K562 (cell line): ENCODE measurements at regions not wholly inside any gene's neighbourhood (a gene's known extent, or its start where the extent isn't known, plus 50 kb on each side); places are given as distances from the start of the nearest gene placed in this dataset.

Source experiments
- ATAC-seq: fragments of 200-7000 bp; cut with Tn5 transposase; 3 replicates; pipeline ENCODE4 v1.9.1; 2020; ENCODE audit warnings: moderate library complexity
- BruUV-seq: library from RNA; stranded (reverse); fragments of 400-500 nt; replicated peaks from 2 replicates; lab custom pipeline; 2021; lab: Mats Ljungman, UMichigan
- CTCF ChIA-PET: fragments of 300-600 bp; formaldehyde crosslinking; extraction: SDS; loops from one replicate; lab custom pipeline; 2021; ENCODE audit warnings: low intra/inter-chr PET ratio; lab: Yijun Ruan, JAX
- POLR2A ChIA-PET: fragments of 300-600, 350-650 bp; sonication (Branson Sonifier 250); formaldehyde crosslinking; extraction: SDS; loops from one replicate; lab custom pipeline; 2021; ENCODE audit warnings: antibody characterized with exemption, inconsistent platforms; lab: Yijun Ruan, JAX
- DNase-seq, 4 experiments: peaks; one replicate each; pipeline versions ENCODE4 v3.0.0 to v3.0.0-alpha.2; 2011 to 2018; ENCODE audit warnings: low spot score in 3 of 4, mixed read lengths in 3 of 4; ENCODE audit errors: extremely low read depth in 1 of 4
- FAIRE-seq: peaks from 2 replicates; lab custom pipeline; 2011; peaks lifted over from hg19 to GRCh38; lab: Jason Lieb, UNC
- H2AFZ ChIP-seq: 2 replicates; pipeline ENCODE4 v1.6.0; 2011; ENCODE audit warnings: low read depth, low read length, control low read depth, inconsistent platforms
- H3K27ac ChIP-seq: fragments of 200-600 bp; 3 replicates; pipeline ENCODE4 v1.8.0; 2011; ENCODE audit warnings: low read depth, mild to moderate bottlenecking, control low read depth, inconsistent platforms, low read length, moderate library complexity, mixed read lengths; ENCODE audit errors: extremely low read depth
- H3K27me3 ChIP-seq, 2 experiments: fragments of 300-600 bp in 1 of 2; 2 replicates in 1 of 2; 3 replicates in 1 of 2; pipeline versions ENCODE4 v1.6.0 to v1.8.0; 2011; ENCODE audit warnings: inconsistent platforms in 2 of 2, low read length in 2 of 2, mild to moderate bottlenecking in 1 of 2, mixed read lengths in 1 of 2, moderate library complexity in 1 of 2; ENCODE audit not compliant: control insufficient read depth in 2 of 2, insufficient read depth in 2 of 2
- H3K36me3 ChIP-seq: fragments of 300-600 bp; 3 replicates; pipeline ENCODE4 v1.8.0; 2011; ENCODE audit warnings: mild to moderate bottlenecking, low read length, inconsistent platforms; ENCODE audit not compliant: control insufficient read depth, insufficient read depth
- H3K4me1 ChIP-seq, 2 experiments: fragments of 200-600 bp in 1 of 2; replicated peaks in 1 of 2; 2 replicates in 1 of 2; 3 replicates in 1 of 2; pipeline versions ENCODE4 v1.5.1 to v1.8.0; 2011; ENCODE audit warnings: inconsistent platforms in 2 of 2, low read length in 2 of 2, mild to moderate bottlenecking in 1 of 2, mixed read lengths in 1 of 2, moderate library complexity in 1 of 2; ENCODE audit not compliant: control insufficient read depth in 2 of 2, insufficient read depth in 2 of 2
- H3K4me2 ChIP-seq: 2 replicates; pipeline ENCODE4 v1.6.1; 2011; ENCODE audit warnings: low read length, control low read depth, inconsistent platforms, mixed read lengths; ENCODE audit not compliant: insufficient read depth
- H3K4me3 ChIP-seq: fragments of 200-600 bp; sonication (generic), shearing (Covaris generic); 2 replicates; pipeline ENCODE4 v1.5.1; 2016; ENCODE audit warnings: control low read depth, inconsistent platforms
- H3K79me2 ChIP-seq: fragments of 200-600 bp; 3 replicates; pipeline ENCODE4 v1.8.0; 2011; ENCODE audit warnings: low read length, inconsistent platforms; ENCODE audit not compliant: control insufficient read depth, insufficient read depth
- H3K9ac ChIP-seq, 2 experiments: 2 replicates each; pipeline versions ENCODE4 v1.6.0 to v1.6.1; 2011; ENCODE audit warnings: low read depth in 2 of 2, low read length in 2 of 2, control low read depth in 1 of 2, inconsistent platforms in 1 of 2, mild to moderate bottlenecking in 1 of 2, mixed read lengths in 1 of 2; ENCODE audit not compliant: insufficient read depth in 1 of 2
- H3K9me1 ChIP-seq: one replicate; pipeline ENCODE4 v1.6.0; 2011; ENCODE audit warnings: inconsistent platforms, mild to moderate bottlenecking, low read length, moderate library complexity; ENCODE audit not compliant: control insufficient read depth, insufficient read depth
- H3K9me3 ChIP-seq: replicated peaks from 2 replicates; pipeline ENCODE4 v1.5.1; 2011; ENCODE audit warnings: low read depth, low read length, inconsistent platforms; ENCODE audit not compliant: control insufficient read depth, insufficient read depth
- H4K20me1 ChIP-seq: replicated peaks from 2 replicates; pipeline ENCODE4 v1.6.1; 2011; ENCODE audit warnings: low read length, inconsistent platforms, mixed read lengths; ENCODE audit not compliant: control insufficient read depth, insufficient read depth
- BRF1 ChIP-seq: IDR thresholded peaks from 3 replicates; pipeline ENCODE4 v1.6.1; 2011; ENCODE audit warnings: borderline replicate concordance, mild to moderate bottlenecking; ENCODE audit not compliant: insufficient read length; ENCODE audit errors: extremely low read depth
- E2F3 ChIP-seq: fragments of 250-450 bp; sonication (Bioruptor Pico); IDR thresholded peaks from 2 replicates; pipeline ENCODE4 v1.4.0; 2020; ENCODE audit warnings: mild to moderate bottlenecking
- KLF10 ChIP-seq: fragments of 250-450 bp; sonication (Bioruptor Pico); IDR thresholded peaks from 2 replicates; pipeline ENCODE4 v1.6.1; 2021; ENCODE audit warnings: matching md5 sums
- MEF2A ChIP-seq: IDR thresholded peaks from 2 replicates; pipeline ENCODE4 v1.6.1; 2011; ENCODE audit warnings: low read depth, mild to moderate bottlenecking, low read length, moderate library complexity; ENCODE audit not compliant: control insufficient read depth
- MYBL2 ChIP-seq, 2 experiments: fragments of 450-650 bp in 1 of 2; sonication (generic) in 1 of 2; formaldehyde crosslinking in 1 of 2; IDR thresholded peaks; 2 replicates each; pipeline versions ENCODE4 v1.6.1 to v1.8.1; 2017 to 2022; ENCODE audit warnings: borderline replicate concordance in 1 of 2, inconsistent platforms in 1 of 2, low read depth in 1 of 2, mild to moderate bottlenecking in 1 of 2, missing genetic modification reagents in 1 of 2, moderate library complexity in 1 of 2
- ZNF184 ChIP-seq: sonication (generic); formaldehyde crosslinking; IDR thresholded peaks from 2 replicates; pipeline ENCODE4 v1.5.0; 2020; ENCODE audit warnings: missing genetic modification reagents
- WGBS: fragments of 100-300 bp; shearing (Covaris generic); methylation state at CpG from one replicate; pipeline ENCODE4 v1.1.6; 2016; ENCODE audit warnings: low coverage, mixed read lengths; ENCODE audit not compliant: insufficient coverage; ENCODE audit errors: missing lambda C conversion rate; 5-methylcytosine and 5-hydroxymethylcytosine counted together
- in situ Hi-C: fragments of 300-500 bp; cut with MboI; formaldehyde crosslinking; loops from 4 replicates; pipeline ENCODE4 v1.15.0; 2018; ENCODE audit warnings: inconsistent platforms, mixed read lengths
- intact Hi-C: fragments of 100-400 bp; cut with micrococcal nuclease; formaldehyde crosslinking; loops from 2 replicates; pipeline ENCODE4 v1.14.2; 2022
- TF ChIP-seq, protein P1 (sequence below): fragments of 200-800 bp; sonication (Bioruptor generic); IDR thresholded peaks from 2 replicates; pipeline ENCODE4 v1.6.1; 2017; ENCODE audit warnings: missing genetic modification characterization, missing compliant biosample characterization
- TF ChIP-seq, protein P2 (sequence below): sonication (generic); formaldehyde crosslinking; IDR thresholded peaks from 2 replicates; pipeline ENCODE4 v1.8.0; 2022; ENCODE audit warnings: missing genetic modification reagents, mild to moderate bottlenecking, moderate library complexity, borderline replicate concordance
- TF ChIP-seq, protein P3 (sequence below): fragments of 250-450 bp; sonication (Bioruptor Pico); IDR thresholded peaks from 2 replicates; pipeline ENCODE4 v1.5.1; 2021; ENCODE audit warnings: mild to moderate bottlenecking

DNA sequence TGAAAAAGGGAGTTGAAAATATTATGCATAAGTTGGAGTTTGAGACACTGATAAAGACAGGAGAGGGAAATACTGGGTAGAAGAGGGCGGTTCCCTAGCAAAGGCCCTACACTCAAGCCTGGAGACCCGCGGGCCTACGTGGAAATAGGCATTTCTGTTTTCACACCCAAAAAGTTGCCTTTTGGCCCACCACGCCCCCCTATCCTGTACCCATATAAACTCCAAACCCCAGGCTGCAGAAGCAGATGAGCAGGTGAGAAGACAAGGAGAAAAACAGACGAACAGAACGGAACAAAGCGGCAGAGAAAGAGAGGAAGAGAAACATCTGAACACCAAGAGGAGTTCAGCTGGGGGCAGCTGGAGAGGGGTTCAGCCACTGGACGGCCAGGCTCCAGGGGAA is 177.9 kb downstream of the GALC start:
- Histone ChIP-seq H4K20me1 (no peaks in the 10 kb centered on the region), H3K27me3 (no peaks in the 10 kb centered on the region), H3K9me3 (no peaks in the 10 kb centered on the region), H3K4me3 (no peak overlapping the region), H3K4me1 (no peaks in the 10 kb centered on the region), H3K79me2 (no peaks in the 10 kb centered on the region), H2AFZ (no peak overlapping the region), H3K27ac (no peak overlapping the region)
- BruUV-seq, result no TSS peak
- CTCF ChIA-PET, result no interaction called here
- in situ Hi-C loops, result no loop called here
- TF ChIP-seq, protein P1, sequence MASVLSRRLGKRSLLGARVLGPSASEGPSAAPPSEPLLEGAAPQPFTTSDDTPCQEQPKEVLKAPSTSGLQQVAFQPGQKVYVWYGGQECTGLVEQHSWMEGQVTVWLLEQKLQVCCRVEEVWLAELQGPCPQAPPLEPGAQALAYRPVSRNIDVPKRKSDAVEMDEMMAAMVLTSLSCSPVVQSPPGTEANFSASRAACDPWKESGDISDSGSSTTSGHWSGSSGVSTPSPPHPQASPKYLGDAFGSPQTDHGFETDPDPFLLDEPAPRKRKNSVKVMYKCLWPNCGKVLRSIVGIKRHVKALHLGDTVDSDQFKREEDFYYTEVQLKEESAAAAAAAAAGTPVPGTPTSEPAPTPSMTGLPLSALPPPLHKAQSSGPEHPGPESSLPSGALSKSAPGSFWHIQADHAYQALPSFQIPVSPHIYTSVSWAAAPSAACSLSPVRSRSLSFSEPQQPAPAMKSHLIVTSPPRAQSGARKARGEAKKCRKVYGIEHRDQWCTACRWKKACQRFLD, result no peak
- TF ChIP-seq ZNF184 (CRISPR knock-in tag), result no peak
- no peak for TF ChIP-seq E2F3
- TF ChIP-seq BRF1, result no peak
- no peak for TF ChIP-seq KLF10 (CRISPR knock-in tag)
- TF ChIP-seq, protein P2, sequence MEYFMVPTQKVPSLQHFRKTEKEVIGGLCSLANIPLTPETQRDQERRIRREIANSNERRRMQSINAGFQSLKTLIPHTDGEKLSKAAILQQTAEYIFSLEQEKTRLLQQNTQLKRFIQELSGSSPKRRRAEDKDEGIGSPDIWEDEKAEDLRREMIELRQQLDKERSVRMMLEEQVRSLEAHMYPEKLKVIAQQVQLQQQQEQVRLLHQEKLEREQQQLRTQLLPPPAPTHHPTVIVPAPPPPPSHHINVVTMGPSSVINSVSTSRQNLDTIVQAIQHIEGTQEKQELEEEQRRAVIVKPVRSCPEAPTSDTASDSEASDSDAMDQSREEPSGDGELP (CRISPR knock-in tag), result no peak
- no peak for TF ChIP-seq MEF2A
- no peak for TF ChIP-seq MYBL2 (IDR thresholded peaks at IDR 0.05; ENCODE audit: low read depth)
- TF ChIP-seq MYBL2 (CRISPR knock-in tag; IDR thresholded peaks at IDR 0.05; ENCODE audit: borderline replicate concordance), result no peak
- TF ChIP-seq, protein P3, sequence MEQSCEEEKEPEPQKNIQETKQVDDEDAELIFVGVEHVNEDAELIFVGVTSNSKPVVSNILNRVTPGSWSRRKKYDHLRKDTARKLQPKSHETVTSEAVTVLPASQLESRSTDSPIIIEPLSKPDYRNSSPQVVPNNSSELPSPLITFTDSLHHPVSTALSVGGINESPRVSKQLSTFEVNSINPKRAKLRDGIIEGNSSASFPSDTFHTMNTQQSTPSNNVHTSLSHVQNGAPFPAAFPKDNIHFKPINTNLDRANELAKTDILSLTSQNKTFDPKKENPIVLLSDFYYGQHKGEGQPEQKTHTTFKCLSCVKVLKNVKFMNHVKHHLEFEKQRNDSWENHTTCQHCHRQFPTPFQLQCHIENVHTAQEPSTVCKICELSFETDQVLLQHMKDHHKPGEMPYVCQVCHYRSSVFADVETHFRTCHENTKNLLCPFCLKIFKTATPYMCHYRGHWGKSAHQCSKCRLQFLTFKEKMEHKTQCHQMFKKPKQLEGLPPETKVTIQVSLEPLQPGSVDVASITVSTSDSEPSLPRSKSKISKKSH (CRISPR knock-in tag), result no peak
- TF ChIP-seq, all 486 proteins: peak for 0
- H3K4me2 ChIP-seq, result no peak overlapping the region
- POLR2A ChIA-PET, result no interaction called here
- no peak overlapping the region for H3K9ac ChIP-seq
- no peaks in the 10 kb centered on the region for H3K36me3 ChIP-seq
- no peak for FAIRE-seq
- no peak for ATAC-seq
- 0% methylated on average over 7 of the region's 9 CpGs for WGBS
- H3K9me1 ChIP-seq, result no peaks in the 10 kb centered on the region
- no peak for DNase-seq
- intact Hi-C loops, result no loop called here
